Stimulated activated naive CD4-positive, alpha-beta T cell (primary cell): ENCODE measurements at regions not wholly inside any gene's neighbourhood (a gene's known extent, or its start where the extent isn't known, plus 50 kb on each side); places are given as distances from the start of the nearest gene placed in this dataset.
"Not testable (repeated sequence)": the region's sequence is repeated elsewhere in the genome, so short reads cannot be mapped to it uniquely, and the experiment has no call there.

Source experiments
- DNase-seq, 6 experiments: peaks; one replicate each; lab custom pipeline; 2025; lab: John Stamatoyannopoulos, UW

- DNase-seq: no peak
Measured at GRCh38 chr6:134821928-134822864, 127.7 kb downstream of the ALDH8A1 start.

DNA sequence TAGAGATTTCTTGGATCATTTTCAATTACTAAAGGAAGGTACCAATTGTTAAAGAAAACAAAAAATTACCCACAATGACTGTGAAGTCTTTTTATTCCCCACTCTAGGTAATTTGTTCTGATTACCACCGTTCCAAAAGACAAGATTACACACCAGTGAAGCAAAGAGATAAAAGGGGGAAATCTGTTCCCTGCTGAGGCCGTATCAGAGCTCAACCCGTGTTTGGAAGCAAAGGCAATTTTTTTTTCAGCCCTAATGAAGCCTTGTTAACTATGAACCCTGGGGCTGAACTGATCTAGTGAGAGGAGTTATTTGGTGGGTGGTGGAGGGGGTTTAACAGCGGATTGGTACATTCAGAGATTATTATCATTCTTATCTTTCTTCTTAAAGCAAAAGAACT is 128.5 kb downstream of the ALDH8A1 start:
- no peak for DNase-seq

- DNase-seq: no peak
Measured at GRCh38 chr6:134819863-134820800, 129.8 kb downstream of the ALDH8A1 start.

- no peak for DNase-seq
Measured at GRCh38 chr6:134819236-134819635, 130.7 kb downstream of the ALDH8A1 start.

DNA sequence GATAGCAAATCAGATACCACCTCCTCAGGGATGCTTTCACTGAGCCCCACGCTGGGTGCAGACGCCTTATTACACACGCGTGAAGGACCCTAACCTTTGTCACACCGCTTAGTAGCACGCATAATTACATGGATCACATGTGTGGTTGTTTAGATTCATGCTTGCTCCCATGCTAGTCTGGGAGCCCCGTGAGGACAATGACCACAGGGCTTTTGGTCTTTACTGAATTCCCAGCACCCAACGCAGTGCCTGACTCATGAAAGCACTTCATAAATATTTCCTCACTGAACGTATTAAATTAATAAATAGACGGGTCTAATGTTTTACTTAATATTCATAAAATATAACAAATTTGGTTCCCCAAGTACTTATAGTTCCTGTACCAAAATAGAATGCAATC is 132.5 kb downstream of the ALDH8A1 start:
- DNase-seq: no peak

DNA sequence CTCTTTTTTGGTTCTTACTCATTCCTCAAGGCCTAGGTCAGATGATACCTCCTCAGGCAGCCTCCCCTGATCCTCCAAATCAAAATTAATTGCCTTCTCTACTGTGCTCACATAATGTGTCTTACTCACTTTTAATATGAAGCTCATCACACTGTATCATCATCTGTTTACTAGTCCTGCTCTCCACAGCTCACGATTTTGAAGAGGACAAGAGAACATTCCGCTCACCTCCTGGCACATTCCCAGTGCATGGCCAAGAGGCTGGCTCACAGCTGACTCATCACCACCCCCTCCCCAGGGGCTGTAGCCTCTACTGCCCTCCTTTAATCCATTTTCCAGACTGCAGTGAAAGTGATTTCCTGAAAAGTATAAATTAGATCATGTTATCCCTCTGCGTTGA is 133.1 kb downstream of the ALDH8A1 start:
- DNase-seq: no peak

DNA sequence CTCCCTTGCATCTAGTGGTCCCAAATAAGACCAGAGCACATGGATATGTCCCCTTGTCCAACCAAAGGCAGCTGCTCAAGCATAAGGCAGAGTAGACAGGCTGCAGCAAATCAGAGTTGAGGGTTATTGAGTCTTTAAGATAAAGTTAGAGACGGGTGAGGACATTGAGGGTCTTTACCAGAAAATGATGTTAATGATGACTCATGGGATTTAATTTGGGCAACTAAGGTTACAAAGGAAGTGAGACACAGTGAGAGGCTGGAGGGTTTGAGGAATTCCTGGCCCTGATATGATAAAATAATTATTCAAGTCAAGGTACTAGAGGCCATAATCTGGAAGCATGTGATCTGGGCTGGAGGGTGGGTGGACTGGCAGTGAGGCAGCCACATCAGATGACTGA is 133.6 kb downstream of the ALDH8A1 start:
- DNase-seq: no peak

DNA sequence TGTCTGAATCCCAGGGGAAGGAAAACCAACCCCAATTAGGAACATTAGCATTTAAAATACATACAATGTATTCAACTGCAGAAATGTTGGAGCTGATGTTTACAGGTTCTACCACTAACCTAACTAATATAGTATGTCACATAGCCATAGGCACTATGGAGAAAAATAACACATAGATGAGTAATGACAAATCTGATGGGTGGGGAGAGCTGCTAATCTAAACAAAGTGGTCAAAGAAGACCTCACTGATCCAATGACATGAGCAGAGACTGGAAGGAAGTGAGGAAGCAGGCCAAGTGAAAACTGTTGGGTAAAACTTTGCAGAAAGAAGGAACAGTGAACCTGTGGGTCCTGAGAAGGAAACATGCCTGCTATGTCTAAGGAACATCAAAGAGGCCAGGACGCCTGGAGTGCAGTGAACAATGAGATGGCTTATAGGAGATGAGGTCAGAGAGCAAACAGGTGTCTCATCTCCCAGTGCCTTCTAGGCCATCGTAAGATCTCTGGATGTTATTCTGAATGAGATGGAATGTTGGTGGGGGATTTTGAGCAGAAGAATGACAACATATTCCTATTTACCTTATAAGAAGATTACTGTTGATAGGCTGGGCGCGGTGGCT is 135.7 kb downstream of the ALDH8A1 start:
- no peak for DNase-seq

DNA sequence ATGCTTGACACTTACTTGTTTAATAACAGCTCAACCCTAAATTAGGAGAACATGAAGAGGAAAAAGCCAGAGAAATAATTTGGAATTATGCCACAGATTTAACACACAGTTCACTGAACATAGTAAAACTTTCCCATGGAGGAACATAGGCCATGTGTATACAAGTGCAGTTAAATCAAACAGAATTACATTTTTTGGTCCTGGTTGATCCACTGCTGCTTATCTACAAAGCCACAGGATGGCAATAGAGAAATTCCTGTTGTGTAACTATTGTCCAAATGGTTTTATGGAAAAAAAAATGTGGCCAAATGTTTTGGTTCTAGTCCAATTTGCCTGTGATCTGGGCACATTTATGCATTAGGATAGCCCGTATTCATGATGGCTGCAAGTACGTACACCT is 136.8 kb downstream of the ALDH8A1 start:
- DNase-seq: no peak

DNA sequence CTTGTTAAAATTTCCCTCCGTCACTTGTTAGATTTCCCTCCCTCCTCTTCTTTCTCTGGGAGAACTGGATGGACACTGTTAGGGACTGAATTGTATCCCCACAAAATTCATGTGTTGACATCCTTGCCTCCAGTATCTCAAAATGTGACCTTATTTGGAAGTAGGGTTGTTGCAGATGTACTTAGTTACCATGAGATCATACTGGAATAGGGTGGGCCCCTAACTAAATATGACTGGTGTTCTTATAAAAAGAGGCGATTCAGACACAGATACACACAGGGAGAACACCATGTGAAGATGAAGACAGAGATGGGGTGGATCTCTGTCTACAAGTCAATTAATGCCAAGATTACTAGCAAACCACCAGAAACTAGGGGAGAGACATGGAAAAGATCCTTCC is 139.5 kb downstream of the ALDH8A1 start:
- no peak for DNase-seq

GRCh38 chr6:134809130-134809529 is 140.8 kb downstream of the ALDH8A1 start:
- DNase-seq: no peak

- no peak for DNase-seq
Measured at GRCh38 chr6:134806180-134806798, 143.6 kb downstream of the ALDH8A1 start.

- DNase-seq: no peak
Measured at GRCh38 chr6:134805168-134805567, 144.7 kb downstream of the ALDH8A1 start.

GRCh38 chr6:134804311-134804710 is 145.6 kb downstream of the ALDH8A1 start:
- not testable (repeated sequence) for DNase-seq

DNA sequence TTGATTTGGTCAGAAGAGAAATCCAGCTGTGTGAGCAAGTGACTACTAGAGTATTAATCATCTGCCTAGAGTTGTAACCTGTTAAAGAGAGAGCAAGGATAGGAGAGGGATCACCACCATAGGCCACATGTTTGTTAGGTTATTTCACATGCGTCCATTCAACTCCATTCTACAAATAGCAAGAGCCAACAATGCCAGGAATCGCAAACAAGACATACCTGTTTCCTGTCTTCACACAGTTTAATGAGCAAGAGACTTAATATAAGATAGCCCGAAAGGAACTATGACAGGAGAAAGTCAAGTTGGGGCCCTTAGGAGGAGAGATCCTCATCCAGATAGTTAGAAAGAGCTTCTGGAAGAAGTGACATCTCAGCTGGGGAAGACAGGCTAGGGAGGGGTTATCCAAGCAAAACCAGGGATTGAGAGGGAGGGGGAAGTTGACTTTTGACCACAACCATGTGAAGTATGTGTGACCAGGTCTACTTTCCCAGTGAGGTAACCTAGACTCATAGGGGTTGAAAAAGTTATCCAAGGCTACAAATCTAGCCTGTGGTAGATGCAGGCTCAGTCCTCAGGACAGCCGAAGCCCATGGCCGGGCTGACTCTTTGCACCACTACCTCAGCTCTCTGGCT is 147.4 kb downstream of the ALDH8A1 start:
- no peak for DNase-seq

DNA sequence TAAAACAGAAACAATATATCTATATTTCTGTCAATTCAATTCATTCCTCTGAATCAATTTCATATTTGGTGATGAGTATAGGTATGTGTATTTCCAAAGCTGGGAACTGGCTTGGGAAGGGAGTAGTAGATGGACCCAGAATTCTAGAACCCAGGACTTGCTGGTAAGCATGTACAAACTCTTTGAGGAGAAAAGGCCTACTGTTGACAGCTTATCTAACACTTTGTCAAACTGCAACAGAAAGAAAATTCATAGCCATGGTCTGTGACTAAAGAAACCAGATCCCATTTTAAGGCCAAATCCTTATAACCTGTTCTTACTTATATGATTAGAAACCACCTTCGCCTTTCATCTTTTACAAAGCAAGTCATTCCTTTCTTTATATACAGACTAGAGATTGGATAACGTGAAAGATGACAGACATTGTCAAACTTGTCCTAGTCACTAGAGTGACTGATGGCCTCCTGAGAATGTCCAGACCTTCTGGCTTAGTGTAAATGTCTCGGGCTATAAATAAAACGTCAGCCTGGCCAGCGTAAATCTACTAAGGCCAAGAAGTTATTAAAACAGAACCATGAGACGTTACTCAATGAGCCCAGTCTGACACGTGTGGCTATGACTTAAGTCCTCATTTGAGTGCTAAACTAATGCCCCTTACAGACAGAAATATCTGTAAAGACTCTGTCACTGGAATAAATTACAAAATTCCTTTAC is 152.3 kb downstream of the ALDH8A1 start:
- DNase-seq: no peak

DNA sequence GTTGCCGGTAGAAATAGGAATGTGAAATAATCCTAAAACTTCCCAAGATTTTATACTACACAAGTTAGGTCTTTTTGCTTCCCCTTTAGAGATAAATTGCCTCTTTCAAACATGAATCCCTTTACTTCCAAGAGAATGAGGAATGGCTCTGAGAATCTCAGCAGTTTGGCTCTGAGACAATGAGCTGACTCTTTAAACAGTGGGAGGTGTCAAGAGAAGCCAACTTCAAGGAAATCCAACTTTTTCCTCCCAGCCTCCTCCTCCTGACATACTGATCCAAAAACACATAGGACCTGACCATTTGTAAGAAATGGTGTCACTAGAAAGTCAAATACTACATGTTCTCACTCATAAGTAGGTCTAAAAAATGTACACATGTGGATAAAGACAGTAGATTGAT is 154.2 kb downstream of the ALDH8A1 start:
- DNase-seq: no peak

GRCh38 chr6:134795001-134795400 is 154.9 kb downstream of the ALDH8A1 start:
- DNase-seq: no peak

DNA sequence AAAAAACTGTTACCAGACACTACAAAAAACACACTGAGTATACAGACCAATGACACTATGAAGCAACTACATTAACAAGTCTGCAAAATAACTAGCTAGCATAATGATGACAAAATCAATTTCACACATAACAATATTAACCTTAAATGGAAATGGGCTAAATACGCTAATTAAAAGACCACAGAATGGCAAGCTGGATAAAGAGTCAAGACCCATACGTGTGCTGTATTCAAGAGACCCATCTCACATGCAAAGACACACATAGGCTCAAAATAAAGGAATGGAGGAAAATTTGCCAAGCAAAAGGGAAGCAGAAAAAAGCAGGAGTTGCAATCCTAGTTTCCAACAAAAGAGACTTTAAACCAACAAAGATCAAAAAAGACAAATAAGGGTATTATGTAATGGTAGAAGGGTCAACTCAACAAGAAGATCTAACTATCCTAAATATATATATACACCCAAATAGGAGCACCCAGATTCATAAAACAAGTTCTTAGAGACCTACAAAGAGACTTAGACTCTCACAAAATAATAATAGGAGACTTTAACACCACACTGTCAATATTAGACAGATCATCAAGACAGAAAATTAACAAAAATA is 158.6 kb downstream of the ALDH8A1 start:
- not testable (repeated sequence) for DNase-seq

DNA sequence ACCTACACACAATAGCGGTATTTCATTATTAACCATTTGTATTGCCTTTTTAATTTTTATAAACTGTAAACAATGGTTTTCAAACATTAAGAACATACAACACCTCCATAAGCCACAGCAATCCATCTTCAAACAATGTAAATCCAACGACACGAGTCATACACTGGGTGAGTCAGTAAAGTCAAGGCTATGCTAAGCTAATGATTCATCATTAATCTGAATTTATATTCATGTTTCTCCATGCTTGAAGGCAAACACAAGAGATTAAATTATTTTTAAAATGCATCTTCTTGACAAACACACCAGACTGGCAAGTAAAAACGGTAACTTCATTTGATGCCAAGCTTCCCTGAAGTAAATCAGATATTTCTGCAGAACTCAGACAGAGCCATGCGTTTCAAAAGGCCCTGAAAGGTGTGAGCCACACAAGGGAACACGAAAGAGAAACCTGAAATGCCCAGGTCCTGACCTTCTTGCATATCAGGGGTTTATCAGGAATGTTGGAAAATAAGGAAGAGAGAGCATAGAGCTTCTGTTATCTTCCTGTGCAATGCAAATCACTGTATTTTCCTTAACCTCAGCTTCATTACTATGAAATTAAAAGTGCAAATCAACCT is 162.5 kb downstream of the ALDH8A1 start:
- DNase-seq: no peak
